ENCODE measurements at regions not wholly inside any gene's neighbourhood (a gene's known extent, or its start where the extent isn't known, plus 50 kb on each side); places are given as distances from the start of the nearest gene placed in this dataset.

GRCh38 chr1:106646261-106646784 lies 410.2 kb upstream of the PRMT6 start:
- no peak for DNase-seq

- DNase-seq = no peak
Observed at GRCh38 chr1:106646816-106647215, 409.7 kb upstream of the PRMT6 start.

GRCh38 chr1:106651028-106651762 lies 405.3 kb upstream of the PRMT6 start:
- no peak for DNase-seq

- no peak for DNase-seq
Observed at GRCh38 chr1:106659490-106660244, 396.8 kb upstream of the PRMT6 start.

- DNase-seq = no peak
Observed at GRCh38 chr1:106675558-106675957, 380.9 kb upstream of the PRMT6 start.

- no peak for DNase-seq
Observed at GRCh38 chr1:106676021-106676420, 380.5 kb upstream of the PRMT6 start.

GRCh38 chr1:106677181-106677580 lies 379.3 kb upstream of the PRMT6 start:
- no peak for DNase-seq

GRCh38 chr1:106677721-106678120 lies 378.8 kb upstream of the PRMT6 start:
- DNase-seq = no peak

- DNase-seq = no peak
Observed at GRCh38 chr1:106678279-106679050, 378.0 kb upstream of the PRMT6 start.

GRCh38 chr1:106680216-106680615 lies 376.3 kb upstream of the PRMT6 start:
- DNase-seq = no peak

GRCh38 chr1:106680776-106681344 lies 375.6 kb upstream of the PRMT6 start:
- no peak for DNase-seq

GRCh38 chr1:106681939-106682522 lies 374.4 kb upstream of the PRMT6 start:
- DNase-seq = no peak

- no peak for DNase-seq
Observed at GRCh38 chr1:106688446-106688845, 368.0 kb upstream of the PRMT6 start.

GRCh38 chr1:106698660-106699059 lies 357.8 kb upstream of the PRMT6 start:
- DNase-seq = no peak

- DNase-seq = no peak
Observed at GRCh38 chr1:106699433-106699832, 357.0 kb upstream of the PRMT6 start.

- no peak for DNase-seq
Observed at GRCh38 chr1:106700211-106700610, 356.3 kb upstream of the PRMT6 start.

- no peak for DNase-seq
Observed at GRCh38 chr1:106705971-106706370, 350.5 kb upstream of the PRMT6 start.

- DNase-seq = no peak
Observed at GRCh38 chr1:106717591-106717990, 338.9 kb upstream of the PRMT6 start.

GRCh38 chr1:106721790-106722189 lies 334.7 kb upstream of the PRMT6 start:
- no peak for DNase-seq

GRCh38 chr1:106722466-106722865 lies 334.0 kb upstream of the PRMT6 start:
- no peak for DNase-seq

- DNase-seq = no peak
Observed at GRCh38 chr1:106727171-106727570, 329.3 kb upstream of the PRMT6 start.

GRCh38 chr1:106746448-106747085 lies 309.9 kb upstream of the PRMT6 start:
- DNase-seq = no peak

Data from GDM1 (cell line).